Left lung (tissue), 4 donors: ENCODE measurements at regions not wholly inside any gene's neighbourhood (a gene's known extent, or its start where the extent isn't known, plus 50 kb on each side); places are given as distances from the start of the nearest gene placed in this dataset.

Source experiments
- ATAC-seq: fragments of 200-7000 bp; cut with Tn5 transposase; one replicate; pipeline ENCODE4 v1.9.1; 2020; ENCODE audit warnings: moderate library complexity
- DNase-seq, 4 donors: peaks; one replicate each; pipeline ENCODE4 v3.0.0-alpha.2; 2013 to 2020
- H3K27ac ChIP-seq, 2 donors: fragments of 200-600 bp; sonication (generic) in 1 of 2; one replicate each; pipeline versions ENCODE4 v1.5.0 to v1.8.0; 2020 to 2021
- H3K27me3 ChIP-seq, 2 donors: fragments of 200-600 bp; sonication (generic) in 1 of 2; one replicate each; pipeline versions ENCODE4 v1.5.0 to v1.8.0; 2020 to 2021
- H3K36me3 ChIP-seq, 2 donors: fragments of 200-600 bp; sonication (generic) in 1 of 2; one replicate each; pipeline versions ENCODE4 v1.5.0 to v1.8.0; 2020 to 2021
- H3K4me1 ChIP-seq, 2 donors: fragments of 200-600 bp; one replicate each; pipeline ENCODE4 v1.8.0; 2021
- H3K4me3 ChIP-seq, 2 donors: fragments of 200-600 bp; sonication (generic) in 1 of 2; one replicate each; pipeline versions ENCODE4 v1.5.0 to v1.8.0; 2020 to 2021; ENCODE audit warnings: mild to moderate bottlenecking in 1 of 2
- H3K9me3 ChIP-seq, 2 donors: fragments of 200-600 bp; sonication (generic) in 1 of 2; one replicate each; pipeline versions ENCODE4 v1.5.0 to v1.8.0; 2020 to 2021
- intact Hi-C, 2 donors: fragments of 100-400 bp; cut with DNase I; formaldehyde crosslinking; loops; one replicate each; pipeline versions ENCODE4 v1.11.2 to v1.14.2; 2022
- TF ChIP-seq, protein P1 (sequence below), 2 donors: fragments of 200-600 bp; sonication (generic) in 1 of 2; IDR thresholded peaks; one replicate each; pipeline versions ENCODE4 v1.5.0 to v1.8.0; 2021; ENCODE audit warnings: antibody characterized with exemption in 2 of 2
- donor health status: DM: no; HTN: yes; CAD: no.
- donor health status: DM: no; HTN: no; CAD: no.

DNA sequence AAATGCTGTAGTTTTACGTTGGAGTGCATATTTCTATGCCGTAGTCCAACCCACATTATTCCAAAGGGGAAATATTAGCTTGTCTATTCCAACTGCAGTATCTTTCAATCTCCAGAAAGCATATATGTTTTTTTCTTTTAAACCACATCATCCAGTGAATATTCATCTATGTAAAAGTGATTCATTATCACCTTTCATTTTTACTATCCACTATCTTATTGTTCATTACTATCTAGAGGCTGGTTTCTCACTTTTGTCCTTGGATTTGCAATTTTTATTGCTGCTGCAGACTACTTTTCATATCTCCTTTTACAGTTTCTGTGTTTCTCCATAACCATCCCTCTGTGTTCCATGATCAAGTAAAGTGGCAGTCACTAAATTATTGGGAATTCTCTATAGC, 1097.2 kb upstream of the TENM4 start:
- H3K9me3 ChIP-seq = peaks cover 0 to 2% of the 10 kb centered on the region in 2 donors
- H3K27ac ChIP-seq = no peak overlapping the region
- no peaks in the 10 kb centered on the region for H3K4me1 ChIP-seq
- TF ChIP-seq, protein P1, sequence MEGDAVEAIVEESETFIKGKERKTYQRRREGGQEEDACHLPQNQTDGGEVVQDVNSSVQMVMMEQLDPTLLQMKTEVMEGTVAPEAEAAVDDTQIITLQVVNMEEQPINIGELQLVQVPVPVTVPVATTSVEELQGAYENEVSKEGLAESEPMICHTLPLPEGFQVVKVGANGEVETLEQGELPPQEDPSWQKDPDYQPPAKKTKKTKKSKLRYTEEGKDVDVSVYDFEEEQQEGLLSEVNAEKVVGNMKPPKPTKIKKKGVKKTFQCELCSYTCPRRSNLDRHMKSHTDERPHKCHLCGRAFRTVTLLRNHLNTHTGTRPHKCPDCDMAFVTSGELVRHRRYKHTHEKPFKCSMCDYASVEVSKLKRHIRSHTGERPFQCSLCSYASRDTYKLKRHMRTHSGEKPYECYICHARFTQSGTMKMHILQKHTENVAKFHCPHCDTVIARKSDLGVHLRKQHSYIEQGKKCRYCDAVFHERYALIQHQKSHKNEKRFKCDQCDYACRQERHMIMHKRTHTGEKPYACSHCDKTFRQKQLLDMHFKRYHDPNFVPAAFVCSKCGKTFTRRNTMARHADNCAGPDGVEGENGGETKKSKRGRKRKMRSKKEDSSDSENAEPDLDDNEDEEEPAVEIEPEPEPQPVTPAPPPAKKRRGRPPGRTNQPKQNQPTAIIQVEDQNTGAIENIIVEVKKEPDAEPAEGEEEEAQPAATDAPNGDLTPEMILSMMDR (IDR thresholded peaks at IDR 0.05) = no peak
- no peaks in the 10 kb centered on the region for H3K36me3 ChIP-seq
- H3K4me3 ChIP-seq = no peak overlapping the region
- intact Hi-C loops = no loop called here
- ATAC-seq = no peak
- no peak for DNase-seq
- no peaks in the 10 kb centered on the region for H3K27me3 ChIP-seq

GRCh38 chr11:80533463-80533862, 1092.6 kb upstream of the TENM4 start:
- no peak overlapping the region for H3K27ac ChIP-seq
- no peaks in the 10 kb centered on the region for H3K4me1 ChIP-seq
- TF ChIP-seq, protein P1 (IDR thresholded peaks at IDR 0.05) = no peak
- no peak overlapping the region for H3K4me3 ChIP-seq
- H3K36me3 ChIP-seq = no peaks in the 10 kb centered on the region
- H3K9me3 ChIP-seq = peaks cover 0 to 9% of the 10 kb centered on the region in 2 donors
- ATAC-seq (no peak), DNase-seq (no peak)
- no peaks in the 10 kb centered on the region for H3K27me3 ChIP-seq
- intact Hi-C loops = no loop called here

DNA sequence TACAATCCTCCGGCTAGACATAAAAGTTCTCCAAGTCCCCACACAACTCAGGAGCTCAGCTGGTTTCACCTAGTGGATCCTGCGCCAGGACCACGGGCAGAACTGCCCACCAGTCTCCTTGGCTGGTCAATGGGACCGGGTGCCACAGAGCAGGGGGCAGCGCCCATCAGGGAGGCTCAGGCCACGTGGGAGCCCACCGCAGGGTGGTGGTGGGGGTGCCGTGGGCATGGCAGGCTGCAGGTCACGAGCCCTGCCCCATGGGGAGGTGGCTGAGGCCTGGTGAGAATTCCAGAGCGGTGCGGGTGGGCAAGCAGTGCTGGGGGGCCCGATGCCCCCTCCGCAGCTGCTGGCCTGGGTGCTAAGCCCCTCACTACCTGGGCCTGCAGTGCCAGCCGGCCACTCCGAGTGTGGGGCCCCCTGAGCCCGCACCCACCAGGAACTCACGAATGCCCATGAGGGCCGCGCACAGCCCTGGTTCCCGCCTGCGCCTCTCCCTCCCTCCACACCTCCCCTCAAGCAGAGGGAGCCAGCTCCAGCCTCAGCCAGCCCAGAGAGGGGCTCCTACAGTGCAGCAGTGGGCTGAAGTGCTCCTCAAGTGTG, 1091.9 kb upstream of the TENM4 start:
- Histone ChIP-seq H3K27ac (no peak overlapping the region), H3K27me3 (no peaks in the 10 kb centered on the region), H3K9me3 (peaks cover 0 to 9% of the 10 kb centered on the region in 2 donors), H3K36me3 (no peaks in the 10 kb centered on the region), H3K4me1 (no peaks in the 10 kb centered on the region), H3K4me3 (no peak overlapping the region)
- TF ChIP-seq, protein P1 (IDR thresholded peaks at IDR 0.05) = no peak
- intact Hi-C loops = no loop called here
- ATAC-seq (no peak), DNase-seq (peak in 1 of 4 donors; percentile 67)

DNA sequence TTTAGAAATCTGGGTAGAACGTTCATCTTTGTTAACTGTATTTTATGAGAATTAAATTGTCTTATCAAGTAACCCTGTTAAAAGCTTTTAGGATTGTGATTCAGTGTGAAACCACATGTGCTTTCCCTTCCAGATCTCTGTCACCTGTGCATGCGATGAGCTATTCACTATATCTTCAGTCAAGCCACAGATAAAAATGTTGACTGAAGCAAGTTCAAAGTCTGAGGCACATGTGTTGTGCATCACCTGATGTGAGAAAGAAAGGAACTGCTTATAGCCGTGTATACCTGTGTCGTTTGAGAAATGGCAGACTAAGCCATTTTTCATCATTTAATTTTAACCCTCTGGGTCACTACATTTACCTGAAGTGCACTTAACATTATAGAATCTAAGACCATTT, 1088.9 kb upstream of the TENM4 start:
- ATAC-seq (no peak), DNase-seq (no peak)
- no peaks in the 10 kb centered on the region for H3K27me3 ChIP-seq
- H3K9me3 ChIP-seq = peaks cover 0 to 9% of the 10 kb centered on the region in 2 donors
- H3K4me3 ChIP-seq = no peak overlapping the region
- H3K36me3 ChIP-seq = no peaks in the 10 kb centered on the region
- intact Hi-C loops = no loop called here
- no peaks in the 10 kb centered on the region for H3K4me1 ChIP-seq
- TF ChIP-seq, protein P1 (IDR thresholded peaks at IDR 0.05) = no peak
- H3K27ac ChIP-seq = no peak overlapping the region

- DNase-seq = no peak
- intact Hi-C loops = no loop called here
- Histone ChIP-seq H3K27ac (no peak overlapping the region), H3K36me3 (no peaks in the 10 kb centered on the region), H3K4me3 (no peak overlapping the region), H3K27me3 (no peaks in the 10 kb centered on the region), H3K9me3 (no peaks in the 10 kb centered on the region), H3K4me1 (no peaks in the 10 kb centered on the region)
- TF ChIP-seq, protein P1 (IDR thresholded peaks at IDR 0.05) = no peak
- ATAC-seq = no peak
Observed at GRCh38 chr11:80525663-80526405, 1085.0 kb upstream of the TENM4 start.
